Astrocyte (in vitro differentiated cells and primary cell): ENCODE measurements at regions not wholly inside any gene's neighbourhood (a gene's known extent, or its start where the extent isn't known, plus 50 kb on each side); places are given as distances from the start of the nearest gene placed in this dataset.
"Not testable (repeated sequence)": the region's sequence is repeated elsewhere in the genome, so short reads cannot be mapped to it uniquely, and the experiment has no call there.

Source experiments
- EZH2 ChIP-seq: IDR thresholded peaks from 2 replicates; pipeline ENCODE4 v1.6.1; 2012; ENCODE audit warnings: mild to moderate bottlenecking, low read length, inconsistent platforms; ENCODE audit not compliant: insufficient read depth
- TF ChIP-seq, protein P1 (sequence below): IDR thresholded peaks from 2 replicates; pipeline ENCODE4 v1.5.1; 2011; ENCODE audit warnings: low read depth, mild to moderate bottlenecking, inconsistent platforms, low read length, moderate library complexity; ENCODE audit not compliant: insufficient read depth

- TF ChIP-seq, protein P1, sequence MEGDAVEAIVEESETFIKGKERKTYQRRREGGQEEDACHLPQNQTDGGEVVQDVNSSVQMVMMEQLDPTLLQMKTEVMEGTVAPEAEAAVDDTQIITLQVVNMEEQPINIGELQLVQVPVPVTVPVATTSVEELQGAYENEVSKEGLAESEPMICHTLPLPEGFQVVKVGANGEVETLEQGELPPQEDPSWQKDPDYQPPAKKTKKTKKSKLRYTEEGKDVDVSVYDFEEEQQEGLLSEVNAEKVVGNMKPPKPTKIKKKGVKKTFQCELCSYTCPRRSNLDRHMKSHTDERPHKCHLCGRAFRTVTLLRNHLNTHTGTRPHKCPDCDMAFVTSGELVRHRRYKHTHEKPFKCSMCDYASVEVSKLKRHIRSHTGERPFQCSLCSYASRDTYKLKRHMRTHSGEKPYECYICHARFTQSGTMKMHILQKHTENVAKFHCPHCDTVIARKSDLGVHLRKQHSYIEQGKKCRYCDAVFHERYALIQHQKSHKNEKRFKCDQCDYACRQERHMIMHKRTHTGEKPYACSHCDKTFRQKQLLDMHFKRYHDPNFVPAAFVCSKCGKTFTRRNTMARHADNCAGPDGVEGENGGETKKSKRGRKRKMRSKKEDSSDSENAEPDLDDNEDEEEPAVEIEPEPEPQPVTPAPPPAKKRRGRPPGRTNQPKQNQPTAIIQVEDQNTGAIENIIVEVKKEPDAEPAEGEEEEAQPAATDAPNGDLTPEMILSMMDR: not testable (repeated sequence)
- TF ChIP-seq EZH2: not testable (repeated sequence)
These were observed 422.5 kb downstream of the HS3ST3B1 start for GRCh38 chr17:14723349-14723748.
